GM13976 (cell line): ENCODE measurements at regions not wholly inside any gene's neighbourhood (a gene's known extent, or its start where the extent isn't known, plus 50 kb on each side); places are given as distances from the start of the nearest gene placed in this dataset.

Source experiments
- DNase-seq: peaks from one replicate; pipeline ENCODE4 v3.0.0; 2012; ENCODE audit warnings: low spot score
- in situ Hi-C: fragments of 300-500 bp; cut with MboI; formaldehyde crosslinking; loops from one replicate; pipeline ENCODE4 v1.12.0; 2022; ENCODE audit warnings: low sequenced_read_pairs, mixed read lengths, inconsistent platforms; ENCODE audit not compliant: unreplicated experiment
- TF ChIP-seq, protein P1 (sequence below): IDR thresholded peaks from 2 replicates; pipeline ENCODE4 v1.5.1; 2012; ENCODE audit warnings: borderline replicate concordance, mild to moderate bottlenecking; ENCODE audit not compliant: insufficient read depth; ENCODE audit errors: extremely low read depth, missing control alignments, control extremely low read depth

DNA sequence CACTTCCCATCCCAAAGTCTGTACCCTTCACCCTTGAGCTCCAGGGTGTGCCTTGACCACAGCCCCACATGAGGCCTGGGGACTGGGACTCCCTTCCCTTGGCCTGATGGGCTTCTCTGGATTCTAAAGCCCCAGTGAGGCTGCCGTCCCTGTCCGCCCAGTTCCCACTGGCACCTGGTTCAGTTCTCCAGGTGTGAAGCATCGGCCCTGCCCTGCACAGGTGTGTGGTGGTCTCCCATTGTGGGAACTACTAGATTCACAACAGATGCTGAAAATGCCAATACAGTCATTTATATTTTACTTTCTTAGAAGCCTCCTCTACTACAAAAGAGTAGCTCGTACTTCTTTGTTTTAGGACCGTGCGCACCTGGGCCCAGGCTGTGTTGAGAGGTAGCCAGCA is 72.8 kb downstream of the TTLL2 start:
- in situ Hi-C loops = no loop called here
- TF ChIP-seq, protein P1, sequence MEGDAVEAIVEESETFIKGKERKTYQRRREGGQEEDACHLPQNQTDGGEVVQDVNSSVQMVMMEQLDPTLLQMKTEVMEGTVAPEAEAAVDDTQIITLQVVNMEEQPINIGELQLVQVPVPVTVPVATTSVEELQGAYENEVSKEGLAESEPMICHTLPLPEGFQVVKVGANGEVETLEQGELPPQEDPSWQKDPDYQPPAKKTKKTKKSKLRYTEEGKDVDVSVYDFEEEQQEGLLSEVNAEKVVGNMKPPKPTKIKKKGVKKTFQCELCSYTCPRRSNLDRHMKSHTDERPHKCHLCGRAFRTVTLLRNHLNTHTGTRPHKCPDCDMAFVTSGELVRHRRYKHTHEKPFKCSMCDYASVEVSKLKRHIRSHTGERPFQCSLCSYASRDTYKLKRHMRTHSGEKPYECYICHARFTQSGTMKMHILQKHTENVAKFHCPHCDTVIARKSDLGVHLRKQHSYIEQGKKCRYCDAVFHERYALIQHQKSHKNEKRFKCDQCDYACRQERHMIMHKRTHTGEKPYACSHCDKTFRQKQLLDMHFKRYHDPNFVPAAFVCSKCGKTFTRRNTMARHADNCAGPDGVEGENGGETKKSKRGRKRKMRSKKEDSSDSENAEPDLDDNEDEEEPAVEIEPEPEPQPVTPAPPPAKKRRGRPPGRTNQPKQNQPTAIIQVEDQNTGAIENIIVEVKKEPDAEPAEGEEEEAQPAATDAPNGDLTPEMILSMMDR = no peak
- DNase-seq = no peak

DNA sequence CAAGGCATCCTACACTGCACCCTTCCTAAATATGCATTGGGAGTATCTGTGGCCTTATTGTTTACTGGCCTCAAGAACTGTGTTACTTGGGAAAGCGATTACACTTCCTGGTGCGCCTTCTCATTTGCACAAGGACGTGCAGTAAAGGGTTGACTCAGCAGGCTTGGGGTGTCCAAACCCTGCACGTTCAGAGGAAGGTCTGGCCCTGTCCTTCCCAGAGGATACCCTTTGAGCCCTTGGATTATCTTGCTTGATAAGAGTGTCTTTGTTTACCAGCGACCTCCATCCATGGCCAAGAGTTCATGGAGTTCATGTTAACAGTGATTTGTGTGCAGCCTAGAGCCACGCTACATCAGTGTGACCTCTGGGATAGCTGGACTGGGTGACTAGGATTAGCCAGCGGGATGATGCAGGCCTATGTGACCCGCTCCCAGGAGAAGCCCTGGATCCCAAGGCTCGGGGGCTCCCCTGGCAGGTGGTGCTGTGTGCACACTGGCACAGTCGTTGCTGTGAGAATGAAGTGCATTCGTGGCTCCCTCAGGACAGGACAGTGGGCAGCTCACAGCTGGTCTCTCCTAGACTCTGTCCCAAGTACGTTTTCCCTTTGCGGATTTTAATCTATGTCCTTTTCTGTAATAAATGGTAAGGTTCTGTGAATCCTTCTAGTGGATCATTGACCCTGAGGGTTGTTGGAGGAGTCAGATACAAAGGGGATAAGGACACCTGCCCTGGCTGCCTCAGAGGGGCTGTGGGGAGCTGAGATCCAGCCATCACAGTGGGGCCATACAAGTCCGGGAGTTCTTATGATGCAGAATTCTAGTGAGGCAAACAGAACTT is 73.5 kb downstream of the TTLL2 start:
- TF ChIP-seq, protein P1 = no peak
- DNase-seq = no peak
- in situ Hi-C loops = no loop called here

DNA sequence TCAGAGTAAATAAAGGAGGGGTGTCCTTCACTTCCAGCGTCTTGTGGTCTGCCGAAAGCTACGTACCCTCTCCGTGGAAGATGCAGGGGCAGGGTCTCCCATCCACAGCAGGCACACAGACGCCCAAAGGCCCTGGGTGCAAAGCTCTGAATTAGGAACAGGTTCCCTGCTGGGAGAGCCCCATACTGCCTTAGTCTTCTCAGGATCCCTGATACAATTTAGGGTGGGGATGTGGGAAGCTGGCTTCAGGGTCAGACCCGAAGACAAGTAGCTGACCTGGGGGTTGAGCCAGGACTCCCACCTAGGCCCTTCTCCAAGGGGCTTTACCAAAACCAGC is 74.1 kb downstream of the TTLL2 start:
- in situ Hi-C loops = no loop called here
- TF ChIP-seq, protein P1 = no peak
- DNase-seq = no peak

DNA sequence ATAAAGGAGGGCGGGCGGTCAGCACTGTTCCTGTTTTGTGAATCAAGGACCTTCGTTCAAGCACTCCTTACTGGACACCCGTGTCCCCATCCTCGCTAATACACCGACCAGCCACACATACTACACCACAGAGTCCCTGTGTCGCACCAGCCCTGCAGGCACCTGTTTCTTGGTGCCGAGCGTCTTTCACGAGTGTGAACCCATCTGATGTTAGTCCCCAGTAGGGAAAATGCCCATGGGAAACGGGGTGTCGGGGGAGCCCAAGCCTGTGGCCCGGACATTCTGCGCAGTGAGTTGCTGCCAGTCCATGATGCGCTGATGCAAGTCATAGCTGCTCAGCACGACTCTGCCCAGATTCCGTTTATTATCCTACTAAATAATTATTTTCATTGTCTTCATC is 74.7 kb downstream of the TTLL2 start:
- TF ChIP-seq, protein P1 = no peak
- in situ Hi-C loops = no loop called here
- no peak for DNase-seq

DNA sequence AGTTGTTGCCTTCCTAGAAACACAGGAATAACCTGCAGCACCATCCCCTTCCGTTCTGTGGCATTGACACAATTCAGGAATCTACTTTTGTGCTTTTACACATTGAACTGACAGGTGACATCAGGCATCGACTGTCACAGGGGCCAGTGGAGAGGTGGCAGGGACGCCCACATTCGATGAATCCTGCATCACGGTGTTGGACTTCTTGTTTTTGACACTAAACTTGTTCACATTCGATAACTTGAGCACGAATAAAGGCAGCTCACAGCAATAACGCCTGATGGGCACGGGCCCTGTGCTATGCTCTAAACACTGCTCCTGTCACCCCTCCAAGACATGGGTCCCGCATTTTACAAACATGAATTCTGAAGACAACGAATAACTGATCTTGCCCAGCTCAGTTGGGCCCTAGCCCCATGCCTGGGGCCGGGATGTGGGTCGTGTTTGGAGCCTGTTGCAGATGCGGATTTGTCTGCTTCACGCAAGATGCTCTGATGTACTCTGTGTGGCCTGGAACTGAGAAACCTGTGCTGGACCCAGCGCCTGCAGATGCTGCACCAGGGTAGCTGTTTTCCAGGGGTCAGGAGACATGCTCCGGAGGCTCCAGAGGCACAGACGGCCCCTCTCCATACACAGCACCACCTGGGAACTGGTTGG is 75.7 kb downstream of the TTLL2 start:
- DNase-seq = no peak
- in situ Hi-C loops = no loop called here
- TF ChIP-seq, protein P1 = no peak

DNA sequence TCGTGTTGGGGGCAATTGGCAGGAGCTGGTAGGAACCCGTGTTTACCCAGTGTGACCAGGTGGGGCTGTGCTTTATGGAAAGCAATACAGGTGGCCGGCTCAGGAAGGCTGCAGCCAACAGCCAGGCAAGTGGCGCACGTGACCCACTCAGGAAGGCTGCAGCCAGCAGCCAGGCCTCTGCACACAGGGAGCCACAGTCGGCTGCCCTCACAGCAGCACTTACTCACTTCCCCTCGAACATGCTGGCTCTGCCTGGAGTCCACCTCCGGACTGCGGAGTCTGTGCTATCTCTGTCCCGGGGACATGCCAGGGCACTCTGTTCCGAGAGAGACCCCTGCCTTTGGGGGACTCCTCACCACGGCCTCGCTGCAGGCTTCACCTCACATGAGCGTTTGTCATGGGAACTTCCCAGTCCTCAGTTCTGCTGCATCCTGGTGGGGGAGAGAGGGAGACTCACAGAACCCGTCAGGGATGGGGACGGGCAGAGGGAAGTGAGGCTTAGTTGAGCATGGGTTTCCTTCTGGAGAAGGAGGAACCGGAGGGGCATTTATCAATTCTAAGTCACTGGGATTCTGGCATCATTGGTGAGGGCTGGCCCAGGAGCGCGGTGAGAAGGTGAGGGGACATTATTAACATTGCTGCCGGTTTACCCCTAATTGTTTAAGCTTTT is 76.8 kb downstream of the TTLL2 start:
- in situ Hi-C loops = no loop called here

More for the DNA sequence above, 76.8 kb downstream of the TTLL2 start:
- TF ChIP-seq, protein P1 = no peak
- no peak for DNase-seq
